CD4-positive, alpha-beta T cell (primary cell): ENCODE measurements at regions not wholly inside any gene's neighbourhood (a gene's known extent, or its start where the extent isn't known, plus 50 kb on each side); places are given as distances from the start of the nearest gene placed in this dataset.

ENCODE experiments used
- ATAC-seq: fragments of 200-7000 bp; cut with Tn5 transposase; one replicate; pipeline ENCODE4 v1.10.0; 2022; ENCODE audit warnings: mild to moderate bottlenecking; ENCODE audit not compliant: poor library complexity
- CTCF ChIA-PET: fragments of 350-600 bp; sonication (Branson Sonifier 250); formaldehyde crosslinking; loops from one replicate; lab custom pipeline; 2021; ENCODE audit warnings: antibody characterized with exemption, inconsistent platforms; lab: Charles Lee
- POLR2A ChIA-PET: fragments of 350-600 bp; sonication (Branson Sonifier 250); formaldehyde crosslinking; loops from one replicate; lab custom pipeline; 2021; ENCODE audit warnings: antibody characterized with exemption, inconsistent platforms; lab: Charles Lee
- DNase-seq, 14 experiments: peaks; one replicate each; pipeline ENCODE4 v3.0.0-alpha.2; 2013 to 2020; ENCODE audit warnings: mixed read lengths in 2 of 14
- H3K27ac ChIP-seq, 2 donors: one replicate each; pipeline versions ENCODE4 v1.5.1 to v1.7.0; 2013; ENCODE audit warnings: low read length in 2 of 2, low read depth in 1 of 2, mild to moderate bottlenecking in 1 of 2
- H3K27me3 ChIP-seq, 2 experiments: 1 replicate in 1 of 2; 2 replicates in 1 of 2; pipeline versions ENCODE4 v1.6.1 to v1.7.0; 2013; ENCODE audit warnings: low read length in 2 of 2, control low read depth in 1 of 2, mild to moderate bottlenecking in 1 of 2, moderate library complexity in 1 of 2; ENCODE audit not compliant: insufficient read depth in 2 of 2, control insufficient read depth in 1 of 2
- H3K36me3 ChIP-seq: one replicate; pipeline ENCODE4 v1.6.1; 2013; ENCODE audit warnings: low read length, control low read depth; ENCODE audit not compliant: insufficient read depth
- H3K4me1 ChIP-seq: one replicate; pipeline ENCODE4 v1.6.1; 2013; ENCODE audit warnings: low read length, control low read depth; ENCODE audit not compliant: insufficient read depth
- H3K4me3 ChIP-seq: one replicate; pipeline ENCODE4 v1.5.1; 2013; ENCODE audit warnings: mild to moderate bottlenecking, low read length, moderate library complexity
- H3K9me3 ChIP-seq, 2 experiments: 1 replicate in 1 of 2; 2 replicates in 1 of 2; pipeline versions ENCODE4 v1.6.1 to v1.7.0; 2013; ENCODE audit warnings: low read length in 2 of 2, mild to moderate bottlenecking in 2 of 2, control low read depth in 1 of 2, moderate library complexity in 1 of 2; ENCODE audit not compliant: control insufficient read depth in 1 of 2, insufficient read depth in 1 of 2
- H3K27ac Mint-ChIP-seq: one replicate; pipeline ENCODE4 v1.8.0; 2020; ENCODE audit warnings: mixed read lengths
- H3K27me3 Mint-ChIP-seq: one replicate; pipeline ENCODE4 v1.8.0; 2021; ENCODE audit warnings: mixed read lengths
- H3K36me3 Mint-ChIP-seq: one replicate; pipeline ENCODE4 v1.8.0; 2021; ENCODE audit warnings: low read depth, mixed read lengths
- H3K4me1 Mint-ChIP-seq: one replicate; pipeline ENCODE4 v1.8.0; 2021; ENCODE audit warnings: low read depth, mixed read lengths
- H3K4me3 Mint-ChIP-seq: one replicate; pipeline ENCODE4 v1.8.0; 2020; ENCODE audit warnings: mild to moderate bottlenecking, mixed read lengths
- H3K9me3 Mint-ChIP-seq: one replicate; pipeline ENCODE4 v1.8.0; 2020; ENCODE audit warnings: mixed read lengths
- intact Hi-C, 2 experiments: fragments of 100-400 bp; cut with DNase I in 1 of 2; cut with micrococcal nuclease in 1 of 2; formaldehyde crosslinking; loops; one replicate each; pipeline versions ENCODE4 v1.15.1 to v1.9.0; 2023 to 2025; cut with DNase I, micrococcal nuclease
- TF ChIP-seq, protein P1 (sequence below): fragments of 200-600 bp; IDR thresholded peaks from one replicate; pipeline ENCODE4 v1.8.0; 2022; ENCODE audit warnings: antibody characterized with exemption, mild to moderate bottlenecking

DNA sequence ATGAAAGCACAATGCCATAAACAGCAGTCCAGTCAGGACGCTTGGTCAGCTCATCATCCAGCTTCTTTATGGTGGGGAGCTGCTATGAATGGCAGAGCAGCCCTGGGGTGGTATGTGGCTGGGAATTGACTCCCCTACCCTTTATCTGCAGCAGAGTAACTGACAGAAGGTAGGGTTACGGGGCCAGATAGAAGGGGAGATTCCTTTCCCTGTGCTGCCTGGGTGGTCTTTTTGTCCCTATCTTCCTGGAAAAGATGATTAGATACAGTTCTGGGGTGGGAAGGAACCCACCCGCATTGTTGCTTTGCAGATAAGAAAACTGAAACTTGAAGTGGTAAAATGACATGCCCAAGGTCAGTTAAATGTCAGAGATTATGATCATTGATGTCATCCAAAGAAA is 405.5 kb downstream of the ARHGEF28 start:
- ATAC-seq (no peak), DNase-seq (no peak)
- intact Hi-C loops = no loop called here
- TF ChIP-seq, protein P1, sequence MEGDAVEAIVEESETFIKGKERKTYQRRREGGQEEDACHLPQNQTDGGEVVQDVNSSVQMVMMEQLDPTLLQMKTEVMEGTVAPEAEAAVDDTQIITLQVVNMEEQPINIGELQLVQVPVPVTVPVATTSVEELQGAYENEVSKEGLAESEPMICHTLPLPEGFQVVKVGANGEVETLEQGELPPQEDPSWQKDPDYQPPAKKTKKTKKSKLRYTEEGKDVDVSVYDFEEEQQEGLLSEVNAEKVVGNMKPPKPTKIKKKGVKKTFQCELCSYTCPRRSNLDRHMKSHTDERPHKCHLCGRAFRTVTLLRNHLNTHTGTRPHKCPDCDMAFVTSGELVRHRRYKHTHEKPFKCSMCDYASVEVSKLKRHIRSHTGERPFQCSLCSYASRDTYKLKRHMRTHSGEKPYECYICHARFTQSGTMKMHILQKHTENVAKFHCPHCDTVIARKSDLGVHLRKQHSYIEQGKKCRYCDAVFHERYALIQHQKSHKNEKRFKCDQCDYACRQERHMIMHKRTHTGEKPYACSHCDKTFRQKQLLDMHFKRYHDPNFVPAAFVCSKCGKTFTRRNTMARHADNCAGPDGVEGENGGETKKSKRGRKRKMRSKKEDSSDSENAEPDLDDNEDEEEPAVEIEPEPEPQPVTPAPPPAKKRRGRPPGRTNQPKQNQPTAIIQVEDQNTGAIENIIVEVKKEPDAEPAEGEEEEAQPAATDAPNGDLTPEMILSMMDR = no peak
- ChIA-PET CTCF (no interaction called here), POLR2A (no interaction called here)
- Histone ChIP-seq H3K27ac (no peak overlapping the region), H3K36me3 (no peaks in the 10 kb centered on the region), H3K27me3 (peaks cover 4 to 12% of the 10 kb centered on the region in 2 experiments), H3K4me3 (no peak overlapping the region), H3K9me3 (no peaks in the 10 kb centered on the region), H3K4me1 (no peaks in the 10 kb centered on the region)
- H3K27ac Mint-ChIP-seq = no peak overlapping the region
- H3K36me3 Mint-ChIP-seq = no peaks in the 10 kb centered on the region
- no peaks in the 10 kb centered on the region for H3K9me3 Mint-ChIP-seq
- H3K4me1 Mint-ChIP-seq = no peaks in the 10 kb centered on the region
- no peak overlapping the region for H3K4me3 Mint-ChIP-seq
- peaks cover 10% of the 10 kb centered on the region for H3K27me3 Mint-ChIP-seq

DNA sequence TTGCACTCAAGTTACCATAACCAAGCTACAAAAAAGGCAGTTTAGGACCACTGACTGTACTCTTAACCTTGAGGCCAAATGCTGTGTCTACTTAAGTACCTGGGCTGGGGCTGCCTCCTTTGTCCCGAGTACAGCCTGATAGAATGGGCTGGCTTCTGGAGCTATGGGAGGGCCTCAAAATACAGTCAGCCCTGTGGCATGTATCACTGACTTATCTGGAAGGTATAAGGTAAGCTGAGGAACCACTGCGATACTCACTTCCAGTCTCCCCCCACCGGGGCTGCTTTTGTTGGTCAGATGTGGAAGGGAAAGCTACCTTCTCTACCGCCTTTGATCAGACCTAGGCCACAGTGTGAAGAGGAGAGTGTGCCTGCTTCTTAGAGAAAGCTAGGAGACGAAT is 404.8 kb downstream of the ARHGEF28 start:
- H3K4me3 Mint-ChIP-seq = no peak overlapping the region
- no peaks in the 10 kb centered on the region for H3K9me3 Mint-ChIP-seq
- ChIA-PET POLR2A (no interaction called here), CTCF (no interaction called here)
- Histone ChIP-seq H3K9me3 (no peaks in the 10 kb centered on the region), H3K36me3 (no peaks in the 10 kb centered on the region), H3K27me3 (peaks cover 4 to 12% of the 10 kb centered on the region in 2 experiments), H3K27ac (no peak overlapping the region), H3K4me1 (no peaks in the 10 kb centered on the region), H3K4me3 (no peak overlapping the region)
- TF ChIP-seq, protein P1 = no peak
- no peak overlapping the region for H3K27ac Mint-ChIP-seq
- peaks cover 10% of the 10 kb centered on the region for H3K27me3 Mint-ChIP-seq
- no peak for ATAC-seq
- no peaks in the 10 kb centered on the region for H3K4me1 Mint-ChIP-seq
- no peak for DNase-seq
- intact Hi-C loops = no loop called here
- no peaks in the 10 kb centered on the region for H3K36me3 Mint-ChIP-seq

DNA sequence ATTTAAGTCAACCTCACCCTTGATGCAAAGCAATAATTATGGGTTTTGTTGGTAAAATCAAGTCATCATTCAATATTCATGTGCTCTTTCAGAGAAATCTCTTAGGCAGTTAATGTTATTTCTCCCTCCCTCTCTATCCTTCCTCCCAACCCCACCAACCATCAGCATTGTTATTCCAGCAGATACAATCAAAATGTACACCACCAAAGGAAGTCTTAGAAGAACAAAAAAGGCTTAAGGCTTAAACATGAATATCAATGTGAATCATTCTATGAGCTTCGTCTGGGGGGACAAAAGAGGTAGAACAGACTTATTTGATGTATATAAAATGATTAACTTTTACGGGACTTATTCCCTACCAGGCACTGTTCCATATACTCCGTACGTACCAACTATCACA is 404.4 kb downstream of the ARHGEF28 start:
- Histone ChIP-seq H3K27ac (no peak overlapping the region), H3K27me3 (peaks cover 4 to 12% of the 10 kb centered on the region in 2 experiments), H3K4me3 (no peak overlapping the region), H3K36me3 (no peaks in the 10 kb centered on the region), H3K4me1 (no peaks in the 10 kb centered on the region), H3K9me3 (no peaks in the 10 kb centered on the region)
- no peak overlapping the region for H3K4me3 Mint-ChIP-seq
- no peak overlapping the region for H3K27ac Mint-ChIP-seq
- intact Hi-C loops = no loop called here
- peaks cover 10% of the 10 kb centered on the region for H3K27me3 Mint-ChIP-seq
- no peaks in the 10 kb centered on the region for H3K36me3 Mint-ChIP-seq
- no peaks in the 10 kb centered on the region for H3K4me1 Mint-ChIP-seq
- ChIA-PET POLR2A (no interaction called here), CTCF (no interaction called here)
- TF ChIP-seq, protein P1 = no peak
- H3K9me3 Mint-ChIP-seq = no peaks in the 10 kb centered on the region
- DNase-seq = no peak
- no peak for ATAC-seq
